ENCODE measurements at regions not wholly inside any gene's neighbourhood (a gene's known extent, or its start where the extent isn't known, plus 50 kb on each side); places are given as distances from the start of the nearest gene placed in this dataset.

DNA sequence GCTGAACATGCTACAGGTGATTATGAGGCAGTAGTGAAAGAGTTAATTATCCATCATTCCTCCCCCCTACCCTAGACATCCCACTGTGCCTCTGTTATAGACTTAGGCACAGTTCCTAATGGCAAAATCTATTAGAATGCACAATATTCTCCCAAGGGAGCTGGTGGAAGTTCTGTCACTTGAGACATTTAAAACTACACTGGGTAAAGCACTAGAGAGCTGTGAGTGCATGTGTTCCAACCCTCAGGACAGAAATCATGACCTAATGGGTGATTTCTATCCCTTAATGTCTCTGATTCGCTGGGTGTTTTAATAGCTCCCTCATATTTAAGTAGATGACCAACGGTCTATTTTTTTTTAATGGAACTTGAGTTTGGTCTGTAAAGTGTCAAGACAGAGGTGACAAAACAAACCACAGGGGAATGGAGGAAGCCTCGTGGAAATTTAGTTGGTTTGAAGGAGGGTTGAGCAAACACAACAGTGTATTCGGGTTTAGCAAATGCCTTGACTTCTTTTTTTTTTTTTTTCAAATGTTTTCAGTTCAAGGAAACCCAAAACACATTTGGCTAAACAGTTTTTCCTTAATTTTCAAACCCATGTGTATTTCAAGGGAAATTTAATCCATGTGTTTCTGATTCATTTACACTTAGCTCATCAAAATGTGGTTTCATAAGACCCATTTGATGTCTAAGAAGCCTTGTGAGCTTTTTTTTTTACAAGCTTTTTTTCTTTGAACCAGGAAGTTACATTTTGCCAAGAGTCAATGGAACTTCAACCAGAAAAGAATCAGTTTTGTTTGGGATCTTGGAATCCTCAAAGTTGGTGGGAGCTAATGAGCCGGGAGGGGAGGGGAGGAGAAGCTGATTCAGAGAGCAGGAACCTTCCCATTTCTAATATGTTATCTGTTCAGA, 665.1 kb upstream of the ZEB2 start:
- no peaks in the 10 kb centered on the region for H3K9me3 ChIP-seq (ENCODE audit: control extremely low read depth in 1 of 5, control insufficient read depth in 4 of 5, insufficient read depth in 2 of 5, low read depth in 1 of 5, low read length in 4 of 5)
- POLR2A ChIA-PET: interaction anchor here (0.7 kb wide), 2 partner anchors 62 to 248 kb away, joined by 3 to 5 read pairs; no protein-coding TSS in a partner anchor
- peaks cover 0 to 2% (median 0%) of the 10 kb centered on the region in 4 experiments for H3K4me1 ChIP-seq (ENCODE audit: control extremely low read depth in 1 of 4, control insufficient read depth in 4 of 4, insufficient read depth in 4 of 4, low read length in 3 of 4)
- no peaks in the 10 kb centered on the region for H3K36me3 ChIP-seq (ENCODE audit: control insufficient read depth in 4 of 4, insufficient read depth in 4 of 4, low read length in 3 of 4)
- no peaks in the 10 kb centered on the region for H3K27me3 ChIP-seq (replicated peaks in 2 of 5; ENCODE audit: control insufficient read depth in 4 of 5, insufficient read depth in 5 of 5, low read length in 4 of 5)
- H3K27ac ChIP-seq (ENCODE audit: insufficient read depth in 1 of 2, low read depth in 1 of 2, low read length in 2 of 2, poor library complexity in 1 of 2, severe bottlenecking in 2 of 2): no peak overlapping the region
- H3K4me3 ChIP-seq (ENCODE audit: control insufficient read depth in 1 of 7, extremely low read depth in 1 of 7, insufficient read depth in 4 of 7, low read depth in 2 of 7, low read length in 6 of 7): no peak overlapping the region
- 100% methylated on average over 1 of the region's 5 CpGs for WGBS (ENCODE audit: insufficient coverage)
- CTCF ChIA-PET: no interaction called here
- no peak for DNase-seq

DNA sequence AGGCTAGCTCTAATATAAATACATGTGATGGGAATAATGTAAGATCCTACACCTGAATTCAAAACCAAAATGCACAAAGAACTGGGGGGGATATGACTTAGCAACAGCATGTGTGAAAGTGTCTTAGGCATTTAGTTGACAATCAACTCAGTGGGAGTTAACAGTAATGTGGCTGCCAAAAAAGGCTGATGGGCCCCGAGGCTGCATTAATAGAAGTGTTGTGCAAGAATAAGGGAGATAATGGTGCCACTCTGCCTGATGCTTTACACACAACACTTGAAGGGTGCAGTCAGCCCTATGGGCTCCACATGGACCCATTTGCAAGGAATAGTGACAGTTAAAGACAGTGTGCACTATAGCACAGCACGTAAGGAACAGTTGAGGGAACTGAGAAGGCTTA, 649.4 kb upstream of the ZEB2 start:
- Histone ChIP-seq H3K4me3 (ENCODE audit: control insufficient read depth in 1 of 7, extremely low read depth in 1 of 7, insufficient read depth in 4 of 7, low read depth in 2 of 7, low read length in 6 of 7) (no peak overlapping the region), H3K27ac (ENCODE audit: insufficient read depth in 1 of 2, low read depth in 1 of 2, low read length in 2 of 2, poor library complexity in 1 of 2, severe bottlenecking in 2 of 2) (no peak overlapping the region), H3K9me3 (ENCODE audit: control extremely low read depth in 1 of 5, control insufficient read depth in 4 of 5, insufficient read depth in 2 of 5, low read depth in 1 of 5, low read length in 4 of 5) (no peaks in the 10 kb centered on the region), H3K36me3 (ENCODE audit: control insufficient read depth in 4 of 4, insufficient read depth in 4 of 4, low read length in 3 of 4) (no peaks in the 10 kb centered on the region), H3K4me1 (ENCODE audit: control extremely low read depth in 1 of 4, control insufficient read depth in 4 of 4, insufficient read depth in 4 of 4, low read length in 3 of 4) (no peaks in the 10 kb centered on the region), H3K27me3 (replicated peaks in 2 of 5; ENCODE audit: control insufficient read depth in 4 of 5, insufficient read depth in 5 of 5, low read length in 4 of 5) (no peaks in the 10 kb centered on the region)
- 100% methylated on average over 2 of the region's 2 CpGs for WGBS (ENCODE audit: insufficient coverage)
- POLR2A ChIA-PET: no interaction called here
- CTCF ChIA-PET: interaction anchor here (0.7 kb wide), 1 partner anchor 873 kb away, joined by 3 read pairs; no protein-coding TSS in a partner anchor
- DNase-seq: no peak

DNA sequence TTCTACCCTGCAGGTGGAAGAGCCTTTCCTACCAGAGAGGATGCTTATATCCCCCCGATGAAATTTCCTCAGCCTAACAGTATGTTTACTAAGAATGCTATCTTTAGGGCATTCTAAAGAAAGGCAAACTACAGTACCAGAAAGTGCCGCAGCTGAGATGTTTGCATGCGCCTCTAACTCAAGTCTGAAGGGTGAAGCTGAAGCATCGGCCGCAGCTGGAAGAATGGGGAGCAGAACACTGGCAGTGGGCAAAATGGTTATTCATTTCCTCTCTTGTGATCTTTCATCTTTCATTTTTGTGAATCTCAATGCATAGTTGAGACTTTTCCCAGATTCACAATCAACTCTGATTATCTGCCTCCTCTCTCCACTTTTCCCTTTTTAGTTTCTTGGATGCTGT, 648.2 kb upstream of the ZEB2 start:
- Histone ChIP-seq H3K36me3 (ENCODE audit: control insufficient read depth in 4 of 4, insufficient read depth in 4 of 4, low read length in 3 of 4) (no peaks in the 10 kb centered on the region), H3K27ac (ENCODE audit: insufficient read depth in 1 of 2, low read depth in 1 of 2, low read length in 2 of 2, poor library complexity in 1 of 2, severe bottlenecking in 2 of 2) (no peak overlapping the region), H3K27me3 (replicated peaks in 2 of 5; ENCODE audit: control insufficient read depth in 4 of 5, insufficient read depth in 5 of 5, low read length in 4 of 5) (no peaks in the 10 kb centered on the region), H3K4me3 (ENCODE audit: control insufficient read depth in 1 of 7, extremely low read depth in 1 of 7, insufficient read depth in 4 of 7, low read depth in 2 of 7, low read length in 6 of 7) (no peak overlapping the region), H3K4me1 (ENCODE audit: control extremely low read depth in 1 of 4, control insufficient read depth in 4 of 4, insufficient read depth in 4 of 4, low read length in 3 of 4) (no peaks in the 10 kb centered on the region), H3K9me3 (ENCODE audit: control extremely low read depth in 1 of 5, control insufficient read depth in 4 of 5, insufficient read depth in 2 of 5, low read depth in 1 of 5, low read length in 4 of 5) (no peaks in the 10 kb centered on the region)
- ChIA-PET CTCF (no interaction called here), POLR2A (no interaction called here)
- no peak for DNase-seq
- 90% methylated on average over 4 of the region's 5 CpGs for WGBS (ENCODE audit: insufficient coverage)

DNA sequence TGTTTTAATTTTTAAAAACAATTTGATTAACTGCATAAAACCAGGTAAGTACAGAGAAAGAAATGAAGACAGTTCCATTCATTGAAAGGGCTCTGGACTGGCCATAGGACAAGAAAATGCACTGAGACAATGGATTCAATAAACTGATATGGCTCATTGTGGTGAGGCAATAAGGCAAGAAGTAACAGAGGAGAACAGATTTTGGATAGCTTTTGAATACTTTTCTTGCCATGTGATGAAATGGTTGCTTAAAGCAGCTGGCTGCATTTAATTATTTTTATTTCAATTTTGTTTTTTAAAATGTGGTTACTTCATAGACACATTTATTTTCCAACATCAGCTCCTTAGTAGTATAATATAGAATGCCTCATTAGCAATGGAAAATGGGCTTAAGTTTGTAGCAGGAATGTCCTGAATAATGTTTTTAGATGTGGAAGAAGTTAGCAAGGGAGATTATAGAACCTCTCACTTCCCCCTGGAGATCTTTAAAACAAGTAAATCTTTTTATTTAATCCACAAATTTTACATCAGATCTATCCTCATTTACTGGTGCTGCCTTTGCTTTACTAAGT, 646.9 kb upstream of the ZEB2 start:
- no peak for DNase-seq
- H3K4me3 ChIP-seq (ENCODE audit: control insufficient read depth in 1 of 7, extremely low read depth in 1 of 7, insufficient read depth in 4 of 7, low read depth in 2 of 7, low read length in 6 of 7): no peak overlapping the region
- H3K27me3 ChIP-seq (replicated peaks in 2 of 5; ENCODE audit: control insufficient read depth in 4 of 5, insufficient read depth in 5 of 5, low read length in 4 of 5): no peaks in the 10 kb centered on the region
- POLR2A ChIA-PET: no interaction called here
- CTCF ChIA-PET: no interaction called here
- H3K36me3 ChIP-seq (ENCODE audit: control insufficient read depth in 4 of 4, insufficient read depth in 4 of 4, low read length in 3 of 4): no peaks in the 10 kb centered on the region
- H3K4me1 ChIP-seq (ENCODE audit: control extremely low read depth in 1 of 4, control insufficient read depth in 4 of 4, insufficient read depth in 4 of 4, low read length in 3 of 4): no peaks in the 10 kb centered on the region
- no peak overlapping the region for H3K27ac ChIP-seq (ENCODE audit: insufficient read depth in 1 of 2, low read depth in 1 of 2, low read length in 2 of 2, poor library complexity in 1 of 2, severe bottlenecking in 2 of 2)
- no peaks in the 10 kb centered on the region for H3K9me3 ChIP-seq (ENCODE audit: control extremely low read depth in 1 of 5, control insufficient read depth in 4 of 5, insufficient read depth in 2 of 5, low read depth in 1 of 5, low read length in 4 of 5)

DNA sequence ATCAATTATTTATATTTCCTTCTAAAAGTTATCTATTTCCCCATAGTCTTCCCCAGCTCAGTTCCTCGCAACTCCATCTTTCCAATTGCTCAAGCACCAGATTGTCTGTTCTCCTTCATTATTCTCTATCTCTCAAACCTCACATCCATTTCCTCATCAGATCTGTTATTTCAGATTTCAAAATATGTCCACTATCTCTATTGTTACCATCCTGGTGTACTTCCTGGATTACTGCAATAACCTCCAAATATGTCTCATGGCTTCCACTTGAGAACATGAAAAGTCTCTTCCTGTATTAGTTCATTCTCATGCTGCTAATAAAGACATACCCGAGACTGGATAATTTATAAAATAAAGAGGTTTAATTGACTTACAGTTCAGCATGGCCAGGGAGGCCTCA, 641.7 kb upstream of the ZEB2 start:
- CTCF ChIA-PET: no interaction called here
- H3K27me3 ChIP-seq (replicated peaks in 2 of 5; ENCODE audit: control insufficient read depth in 4 of 5, insufficient read depth in 5 of 5, low read length in 4 of 5): no peaks in the 10 kb centered on the region
- H3K4me1 ChIP-seq (ENCODE audit: control extremely low read depth in 1 of 4, control insufficient read depth in 4 of 4, insufficient read depth in 4 of 4, low read length in 3 of 4): no peaks in the 10 kb centered on the region
- POLR2A ChIA-PET: no interaction called here
- WGBS (ENCODE audit: insufficient coverage): 100% methylated on average over 1 of the region's 2 CpGs
- no peaks in the 10 kb centered on the region for H3K9me3 ChIP-seq (ENCODE audit: control extremely low read depth in 1 of 5, control insufficient read depth in 4 of 5, insufficient read depth in 2 of 5, low read depth in 1 of 5, low read length in 4 of 5)
- DNase-seq: no peak
- H3K4me3 ChIP-seq (ENCODE audit: control insufficient read depth in 1 of 7, extremely low read depth in 1 of 7, insufficient read depth in 4 of 7, low read depth in 2 of 7, low read length in 6 of 7): no peak overlapping the region
- no peak overlapping the region for H3K27ac ChIP-seq (ENCODE audit: insufficient read depth in 1 of 2, low read depth in 1 of 2, low read length in 2 of 2, poor library complexity in 1 of 2, severe bottlenecking in 2 of 2)
- no peaks in the 10 kb centered on the region for H3K36me3 ChIP-seq (ENCODE audit: control insufficient read depth in 4 of 4, insufficient read depth in 4 of 4, low read length in 3 of 4)

DNA sequence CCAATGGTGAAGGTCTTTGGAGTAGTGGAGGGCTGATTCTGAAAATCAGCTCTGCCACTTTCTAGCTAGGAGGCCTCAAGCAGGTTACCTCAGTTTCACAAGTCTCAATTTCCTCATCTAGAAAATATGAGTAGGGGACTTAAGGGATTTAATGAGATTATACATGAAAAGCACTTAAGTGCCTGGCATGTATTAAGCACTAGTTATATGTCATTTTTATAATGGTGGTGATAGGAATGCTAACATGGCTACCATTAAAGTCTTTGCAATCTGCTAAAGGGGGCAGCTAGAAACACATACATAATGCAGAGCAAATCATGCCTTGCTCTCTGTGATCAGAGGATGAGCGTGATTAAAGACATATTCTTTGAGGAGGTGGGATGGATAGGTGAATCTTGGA, 640.9 kb upstream of the ZEB2 start:
- ChIA-PET CTCF (no interaction called here), POLR2A (no interaction called here)
- Histone ChIP-seq H3K4me1 (ENCODE audit: control extremely low read depth in 1 of 4, control insufficient read depth in 4 of 4, insufficient read depth in 4 of 4, low read length in 3 of 4) (no peaks in the 10 kb centered on the region), H3K27ac (ENCODE audit: insufficient read depth in 1 of 2, low read depth in 1 of 2, low read length in 2 of 2, poor library complexity in 1 of 2, severe bottlenecking in 2 of 2) (no peak overlapping the region), H3K9me3 (ENCODE audit: control extremely low read depth in 1 of 5, control insufficient read depth in 4 of 5, insufficient read depth in 2 of 5, low read depth in 1 of 5, low read length in 4 of 5) (no peaks in the 10 kb centered on the region), H3K4me3 (ENCODE audit: control insufficient read depth in 1 of 7, extremely low read depth in 1 of 7, insufficient read depth in 4 of 7, low read depth in 2 of 7, low read length in 6 of 7) (no peak overlapping the region), H3K36me3 (ENCODE audit: control insufficient read depth in 4 of 4, insufficient read depth in 4 of 4, low read length in 3 of 4) (no peaks in the 10 kb centered on the region), H3K27me3 (replicated peaks in 2 of 5; ENCODE audit: control insufficient read depth in 4 of 5, insufficient read depth in 5 of 5, low read length in 4 of 5) (no peaks in the 10 kb centered on the region)
- no peak for DNase-seq
- WGBS (ENCODE audit: insufficient coverage): 100% methylated on average over 1 of the region's 1 CpG

DNA sequence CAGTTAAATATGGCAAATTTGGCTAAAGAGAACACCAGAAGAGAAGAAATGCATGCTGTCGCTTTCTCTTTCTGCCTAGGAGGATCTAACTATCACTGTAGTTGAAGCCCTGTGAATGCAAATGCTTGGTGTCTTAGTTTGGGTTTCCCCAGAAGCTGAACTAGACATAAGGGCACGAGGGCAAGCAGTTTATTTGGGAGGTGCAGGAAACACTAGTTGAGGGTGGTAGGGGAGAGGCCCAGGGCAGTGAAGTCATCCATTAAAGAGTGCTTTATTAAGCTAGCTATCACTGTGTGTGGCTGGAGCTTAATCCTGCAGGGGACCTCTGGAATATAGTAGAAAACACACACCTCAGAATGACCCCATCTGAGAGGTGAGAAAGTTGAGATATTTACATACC, 639.8 kb upstream of the ZEB2 start:
- Histone ChIP-seq H3K36me3 (ENCODE audit: control insufficient read depth in 4 of 4, insufficient read depth in 4 of 4, low read length in 3 of 4) (no peaks in the 10 kb centered on the region), H3K27ac (ENCODE audit: insufficient read depth in 1 of 2, low read depth in 1 of 2, low read length in 2 of 2, poor library complexity in 1 of 2, severe bottlenecking in 2 of 2) (no peak overlapping the region), H3K27me3 (replicated peaks in 2 of 5; ENCODE audit: control insufficient read depth in 4 of 5, insufficient read depth in 5 of 5, low read length in 4 of 5) (no peaks in the 10 kb centered on the region), H3K4me1 (ENCODE audit: control extremely low read depth in 1 of 4, control insufficient read depth in 4 of 4, insufficient read depth in 4 of 4, low read length in 3 of 4) (no peaks in the 10 kb centered on the region), H3K9me3 (ENCODE audit: control extremely low read depth in 1 of 5, control insufficient read depth in 4 of 5, insufficient read depth in 2 of 5, low read depth in 1 of 5, low read length in 4 of 5) (no peaks in the 10 kb centered on the region), H3K4me3 (ENCODE audit: control insufficient read depth in 1 of 7, extremely low read depth in 1 of 7, insufficient read depth in 4 of 7, low read depth in 2 of 7, low read length in 6 of 7) (no peak overlapping the region)
- POLR2A ChIA-PET: no interaction called here
- CTCF ChIA-PET: no interaction called here
- DNase-seq: no peak
- WGBS (ENCODE audit: insufficient coverage): 88% methylated on average over 1 of the region's 2 CpGs

All from common myeloid progenitor, CD34-positive (primary cell).